HG02870 (cell line): ENCODE measurements at regions not wholly inside any gene's neighbourhood (a gene's known extent, or its start where the extent isn't known, plus 50 kb on each side); places are given as distances from the start of the nearest gene placed in this dataset.
"Not testable (repeated sequence)": the region's sequence is repeated elsewhere in the genome, so short reads cannot be mapped to it uniquely, and the experiment has no call there.

Source experiments
- ATAC-seq: cut with Tn5 transposase; IDR thresholded peaks from one replicate; pipeline ENCODE4 v1.9.1; 2021; ENCODE audit warnings: mild to moderate bottlenecking, moderate library complexity; ENCODE audit not compliant: unreplicated experiment

DNA sequence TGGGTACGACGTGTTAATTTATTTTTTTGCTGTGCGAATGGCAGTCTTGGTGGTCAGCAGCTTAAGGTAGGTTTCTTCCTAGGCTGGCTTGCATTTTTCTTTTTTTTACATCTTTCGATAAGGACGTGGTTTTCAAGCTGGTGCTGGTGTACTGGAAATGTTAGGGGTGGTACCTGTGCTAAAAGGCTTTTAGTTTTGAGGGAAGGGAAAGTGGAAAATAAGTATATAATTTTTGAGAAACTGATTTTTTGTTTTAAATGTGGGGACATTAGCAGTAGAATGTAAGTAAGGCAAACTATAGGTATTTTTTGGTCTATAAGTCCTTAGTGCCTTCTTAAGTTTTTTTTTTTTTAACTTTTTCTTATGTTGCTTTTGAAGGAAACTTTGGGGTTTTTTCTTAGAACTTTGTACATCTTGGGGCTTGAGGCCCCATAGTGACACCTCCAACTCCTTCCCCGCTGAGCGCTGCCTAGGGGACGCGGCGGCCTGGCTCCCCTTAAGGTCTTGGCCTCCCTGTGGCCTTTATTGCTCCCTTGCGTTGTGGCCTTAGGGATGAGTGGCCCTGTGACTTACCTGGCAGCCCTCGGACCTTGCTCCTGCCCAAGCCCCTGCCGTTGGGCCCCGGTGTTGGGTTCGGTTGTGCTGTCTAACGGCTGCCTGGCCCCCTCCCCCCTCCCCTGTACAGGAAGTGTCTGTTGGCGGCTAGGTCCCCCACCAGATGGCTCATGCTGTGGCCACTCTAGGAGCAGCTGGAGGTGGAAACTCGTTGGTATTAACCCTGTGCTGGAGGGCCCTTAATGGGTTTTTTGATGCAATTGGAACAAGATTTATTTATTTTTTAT lies 88.0 kb upstream of the RPRML start:
- peak; percentile 87 for ATAC-seq

DNA sequence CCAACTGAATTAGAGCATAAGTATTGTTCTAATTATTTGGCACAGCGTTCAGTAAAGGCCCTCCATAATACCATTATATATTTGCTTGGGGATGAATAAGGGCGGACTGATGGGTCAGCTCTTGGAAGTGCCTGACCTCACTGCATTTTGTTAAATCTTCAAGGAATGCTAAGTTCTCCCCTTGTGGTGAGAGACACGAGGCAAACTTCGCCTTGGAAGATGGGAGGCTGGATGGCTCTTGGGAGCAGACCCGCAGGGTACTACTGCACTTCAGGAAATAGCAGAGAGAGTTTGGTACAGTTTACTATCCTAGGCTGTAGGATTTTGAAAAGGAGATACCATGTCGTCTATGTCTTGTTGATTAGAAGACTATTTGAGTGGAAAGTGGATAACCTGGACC lies 87.0 kb upstream of the RPRML start:
- ATAC-seq, result no peak

DNA sequence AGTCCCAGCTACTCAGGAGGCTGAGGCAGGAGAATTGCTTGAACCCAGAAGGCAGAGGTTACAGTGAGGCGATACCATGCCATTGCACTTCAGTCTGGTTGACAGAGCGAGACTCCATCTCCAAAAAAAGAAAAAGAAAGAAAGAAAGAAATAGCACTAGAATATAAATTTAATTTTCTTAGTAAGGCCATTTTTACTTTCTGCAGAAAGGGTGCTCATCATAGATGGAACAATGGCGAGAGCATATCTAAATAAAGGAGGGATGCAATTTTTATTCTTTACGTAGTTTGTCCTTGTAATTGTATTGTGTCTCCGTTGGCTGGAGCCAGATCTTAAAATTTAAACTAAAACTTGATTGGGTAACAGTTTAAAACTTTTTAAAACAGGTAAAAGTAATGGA lies 85.6 kb upstream of the RPRML start:
- no peak for ATAC-seq

DNA sequence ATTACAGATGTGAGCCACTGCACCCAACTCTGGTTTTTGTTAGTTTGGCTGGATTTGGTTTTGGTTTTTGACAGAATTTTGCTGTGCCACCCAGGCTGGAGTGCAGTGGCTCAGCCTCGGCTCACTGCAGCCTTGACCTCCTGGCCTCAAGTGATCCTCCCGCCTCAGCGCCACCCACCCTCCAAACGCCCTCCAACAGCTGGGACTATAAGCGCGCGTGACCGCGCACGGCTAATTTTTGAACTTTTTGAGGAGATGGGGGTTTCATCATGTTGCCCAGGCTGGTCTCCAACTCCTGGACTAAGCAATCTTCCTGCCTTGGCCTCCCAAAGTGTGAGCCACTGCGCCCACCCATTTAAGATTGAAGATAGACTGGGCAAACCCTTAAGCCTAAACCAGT lies 84.4 kb upstream of the RPRML start:
- ATAC-seq, result no peak

DNA sequence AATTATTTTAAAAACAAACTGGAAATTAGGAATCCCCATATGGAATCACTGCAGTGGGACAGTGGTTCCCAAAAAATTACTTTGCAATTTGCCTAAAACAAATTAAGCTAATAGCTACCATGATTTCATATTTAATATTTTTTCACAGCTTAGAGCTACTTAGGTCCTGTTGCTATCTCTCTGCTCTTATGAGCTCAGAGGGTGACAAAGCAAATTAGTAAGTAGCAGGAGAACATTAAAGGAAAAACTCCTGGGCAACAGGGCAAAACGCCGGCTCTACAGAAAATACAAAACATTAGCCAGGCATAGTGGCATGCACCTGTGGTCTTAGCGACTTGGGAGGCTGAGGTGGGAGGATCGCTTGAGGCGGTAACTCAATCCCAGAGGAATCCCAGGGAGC lies 83.8 kb upstream of the RPRML start:
- not testable (repeated sequence) for ATAC-seq

DNA sequence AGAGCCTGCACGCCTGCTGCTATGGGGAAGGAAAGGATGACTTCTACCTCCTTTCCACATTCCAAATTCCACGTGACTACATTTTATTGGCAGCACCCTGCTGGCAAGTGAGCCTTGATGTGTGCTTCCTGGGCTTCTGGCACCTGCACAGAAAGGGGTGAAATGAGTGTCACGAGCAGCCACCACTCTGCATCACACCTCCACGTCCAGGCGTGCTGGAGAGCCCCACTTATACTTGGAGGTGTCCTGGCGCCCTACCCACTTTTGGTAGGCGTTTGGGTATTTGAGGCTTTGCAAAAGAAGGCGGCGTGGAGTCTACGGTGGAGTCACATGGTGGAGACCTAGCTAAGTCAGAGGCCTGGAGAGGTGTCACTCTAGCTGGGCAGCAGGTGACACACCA lies 81.0 kb upstream of the RPRML start:
- not testable (repeated sequence) for ATAC-seq

DNA sequence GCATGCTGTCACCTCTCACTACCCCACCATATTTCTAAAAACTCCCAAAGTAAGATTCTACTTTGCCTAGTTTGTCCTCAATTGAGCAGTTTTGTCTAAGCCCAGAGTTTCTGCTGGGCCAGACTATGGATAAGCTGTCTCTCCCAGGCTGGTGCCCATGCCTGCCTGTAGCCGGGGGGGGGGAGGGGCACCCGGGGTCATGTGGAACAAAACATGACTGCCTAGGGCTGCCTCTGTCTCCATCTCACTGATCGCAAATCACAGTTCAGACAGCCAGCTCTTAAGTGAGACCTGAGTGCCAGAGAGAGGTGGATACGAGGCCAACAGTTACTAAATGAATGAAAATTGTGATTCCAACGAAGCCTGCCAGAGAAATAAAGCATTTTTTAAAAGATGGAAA lies 78.8 kb upstream of the RPRML start:
- ATAC-seq, result no peak

DNA sequence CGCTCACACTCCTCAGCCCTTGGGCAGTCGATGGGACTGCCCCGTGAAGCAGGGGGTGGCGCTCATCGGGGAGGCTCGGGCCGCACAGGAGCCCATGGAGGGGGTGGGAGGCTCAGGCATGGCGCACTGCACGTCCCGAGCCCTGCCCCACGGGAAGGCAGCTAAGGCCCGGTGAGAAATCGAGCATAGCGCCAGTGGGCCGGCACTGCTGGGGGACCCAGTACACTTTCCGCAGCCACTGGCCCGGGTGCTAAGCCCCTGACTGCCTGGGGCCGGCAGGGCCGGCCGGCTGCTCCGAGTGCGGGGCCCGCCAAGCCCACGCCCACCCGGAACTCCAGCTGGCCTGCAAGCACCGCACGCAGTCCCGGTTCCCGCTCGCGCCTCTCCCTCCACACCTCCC lies 78.2 kb upstream of the RPRML start:
- not testable (repeated sequence) for ATAC-seq

DNA sequence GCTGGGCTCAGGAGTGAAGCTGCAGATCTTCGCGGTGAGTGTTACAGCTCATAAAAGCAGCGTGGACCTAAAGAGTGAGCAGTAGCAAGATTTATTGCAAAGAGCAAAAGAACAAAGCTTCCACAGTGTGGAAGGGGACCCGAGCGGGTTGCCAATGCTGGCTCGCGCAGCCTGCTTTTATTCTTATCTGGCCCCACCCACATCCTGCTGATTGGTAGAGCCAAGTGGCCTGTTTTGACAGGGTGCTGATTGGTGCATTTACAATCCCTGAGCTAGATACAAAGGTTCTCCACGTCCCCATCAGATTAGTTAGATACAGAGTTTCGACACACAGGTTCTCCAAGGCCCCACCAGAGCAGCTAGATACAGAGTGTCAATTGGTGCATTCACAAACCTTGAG lies 77.6 kb upstream of the RPRML start:
- not testable (repeated sequence) for ATAC-seq
